ENCODE measurements at regions not wholly inside any gene's neighbourhood (a gene's known extent, or its start where the extent isn't known, plus 50 kb on each side); places are given as distances from the start of the nearest gene placed in this dataset.

- TF ChIP-seq CTCF (IDR thresholded peaks at IDR 0.05; ENCODE audit: borderline replicate concordance, insufficient read depth, low read depth, low read length), result no peak
- H3K4me3 ChIP-seq (ENCODE audit: low read depth, low read length), result no peak overlapping the region
These were observed 259.4 kb upstream of the VLDLR start for GRCh38 chr9:2362150-2362549.

DNA sequence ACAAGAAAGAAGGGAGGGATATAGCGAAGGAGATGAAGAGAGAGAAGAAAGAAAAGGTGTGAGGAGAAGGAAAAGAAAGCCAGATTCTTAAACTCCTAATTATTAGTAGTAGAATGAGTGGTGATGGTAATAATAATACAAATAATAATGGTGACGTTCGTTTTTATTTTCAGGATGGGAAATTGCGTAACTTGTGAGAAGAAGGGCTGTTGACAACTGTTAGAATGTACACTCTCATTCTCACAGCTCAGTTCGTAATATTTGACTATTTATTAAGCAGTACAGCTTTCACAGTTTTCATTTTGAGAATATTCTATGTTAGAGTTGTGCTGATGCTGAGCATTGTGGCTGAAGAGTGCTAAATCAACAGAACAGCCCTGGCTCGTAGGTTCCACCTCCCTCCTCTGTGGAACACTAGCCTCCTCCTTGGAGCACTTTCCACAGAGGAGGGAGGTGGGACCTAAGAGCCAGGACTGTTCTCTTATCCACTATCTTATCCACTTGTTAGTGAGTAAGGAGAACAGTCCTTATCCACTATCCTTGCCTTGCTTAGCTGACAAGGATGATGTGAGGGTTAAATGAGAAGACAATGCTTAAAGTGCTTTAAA is 258.3 kb upstream of the VLDLR start:
- TF ChIP-seq CTCF (IDR thresholded peaks at IDR 0.05; ENCODE audit: borderline replicate concordance, insufficient read depth, low read depth, low read length), result no peak
- no peak overlapping the region for H3K4me3 ChIP-seq (ENCODE audit: low read depth, low read length)

DNA sequence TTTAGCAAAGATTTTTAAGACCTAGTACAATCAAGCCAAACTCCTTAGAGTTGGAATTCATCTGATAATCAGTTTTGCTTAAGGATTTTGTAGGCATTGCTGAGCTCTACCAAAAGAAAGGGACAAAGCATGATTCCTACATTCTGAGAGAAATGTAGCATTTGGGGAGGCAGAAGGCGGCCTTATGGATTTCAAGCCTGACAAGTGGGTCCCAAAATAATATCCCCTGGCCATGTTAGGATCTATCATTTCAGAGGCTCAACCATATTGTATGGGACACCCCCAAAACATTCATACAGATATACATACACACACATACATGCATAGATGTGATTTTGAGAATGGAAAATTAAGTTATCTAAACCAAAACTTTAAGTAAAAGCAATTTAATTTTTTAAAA is 257.8 kb upstream of the VLDLR start:
- no peak overlapping the region for H3K4me3 ChIP-seq (ENCODE audit: low read depth, low read length)
- TF ChIP-seq CTCF (IDR thresholded peaks at IDR 0.05; ENCODE audit: borderline replicate concordance, insufficient read depth, low read depth, low read length), result no peak

DNA sequence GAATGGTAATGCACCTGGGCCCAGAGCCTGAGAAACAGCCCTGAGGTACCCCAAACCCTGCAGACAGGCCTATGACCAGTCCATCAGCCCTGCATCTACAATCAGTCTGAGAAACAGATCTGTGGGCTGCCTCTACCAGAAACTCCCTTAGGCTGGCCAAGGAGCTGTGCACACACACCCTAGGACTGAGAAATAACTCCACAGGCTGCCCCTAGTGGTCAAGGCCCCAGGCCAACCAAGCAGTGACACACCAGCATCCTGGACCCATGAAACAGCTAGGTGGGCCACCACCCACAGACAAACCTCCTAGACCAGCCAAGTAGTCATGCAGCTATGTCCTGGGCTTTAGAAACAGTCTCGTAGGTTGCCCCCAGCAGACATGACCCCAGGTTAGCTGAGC is 253.6 kb upstream of the VLDLR start:
- no peak overlapping the region for H3K4me3 ChIP-seq (ENCODE audit: low read depth, low read length)
- TF ChIP-seq CTCF (IDR thresholded peaks at IDR 0.05; ENCODE audit: borderline replicate concordance, insufficient read depth, low read depth, low read length), result peak; percentile 26; the same call in 1 of the 2 replicates

- no peak for TF ChIP-seq CTCF (IDR thresholded peaks at IDR 0.05; ENCODE audit: borderline replicate concordance, insufficient read depth, low read depth, low read length)
- no peak overlapping the region for H3K4me3 ChIP-seq (ENCODE audit: low read depth, low read length)
These were observed 247.9 kb upstream of the VLDLR start for GRCh38 chr9:2373648-2374047.

- no peak overlapping the region for H3K4me3 ChIP-seq (ENCODE audit: low read depth, low read length)
- TF ChIP-seq CTCF (IDR thresholded peaks at IDR 0.05; ENCODE audit: borderline replicate concordance, insufficient read depth, low read depth, low read length), result no peak
These were observed 246.5 kb upstream of the VLDLR start for GRCh38 chr9:2375114-2375513.

DNA sequence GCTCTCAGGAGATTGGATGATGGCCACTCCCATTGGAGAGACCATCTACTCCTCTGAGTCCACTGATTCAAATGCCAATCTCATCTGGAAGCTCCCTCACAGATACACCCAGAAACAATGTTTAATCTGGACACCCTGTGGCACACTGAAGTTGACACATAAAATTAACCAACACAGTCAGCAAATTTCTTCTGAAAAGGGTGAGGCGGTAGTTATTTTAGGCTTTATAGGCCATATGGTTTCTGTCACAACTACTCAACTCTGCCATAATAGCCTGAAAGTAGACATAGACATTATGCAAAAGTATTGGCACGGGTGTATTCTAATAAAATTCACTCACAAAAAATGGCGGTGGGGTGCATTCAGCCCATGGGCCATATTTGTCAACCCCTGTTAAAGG is 244.5 kb upstream of the VLDLR start:
- no peak for TF ChIP-seq CTCF (IDR thresholded peaks at IDR 0.05; ENCODE audit: borderline replicate concordance, insufficient read depth, low read depth, low read length)
- H3K4me3 ChIP-seq (ENCODE audit: low read depth, low read length), result no peak overlapping the region
